ENCODE measurements at regions not wholly inside any gene's neighbourhood (a gene's known extent, or its start where the extent isn't known, plus 50 kb on each side); places are given as distances from the start of the nearest gene placed in this dataset.

DNA sequence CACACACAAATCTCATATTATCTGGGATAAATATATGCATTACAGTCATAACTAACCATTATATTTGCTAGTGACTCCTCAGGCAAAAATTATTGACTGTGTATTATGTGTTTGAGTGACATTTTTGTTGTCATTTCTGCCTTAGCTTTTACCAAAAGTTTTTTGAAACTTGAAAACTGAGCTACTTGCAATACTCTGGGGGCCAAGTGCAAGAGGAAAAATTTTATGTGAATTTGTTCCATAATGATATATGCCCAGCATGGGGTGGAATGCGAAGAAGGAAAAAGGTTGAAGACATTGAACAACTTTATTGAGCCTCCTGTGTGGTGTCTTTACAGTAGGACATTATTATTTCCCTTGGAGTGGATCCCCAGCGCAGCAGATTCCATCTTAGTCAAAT lies 176.8 kb upstream of the FERD3L start:
- DNase-seq (ENCODE audit: low read depth) = no peak
- no peak overlapping the region for H3K4me3 ChIP-seq (ENCODE audit: low read depth, low read length)
- TF ChIP-seq, protein P1, sequence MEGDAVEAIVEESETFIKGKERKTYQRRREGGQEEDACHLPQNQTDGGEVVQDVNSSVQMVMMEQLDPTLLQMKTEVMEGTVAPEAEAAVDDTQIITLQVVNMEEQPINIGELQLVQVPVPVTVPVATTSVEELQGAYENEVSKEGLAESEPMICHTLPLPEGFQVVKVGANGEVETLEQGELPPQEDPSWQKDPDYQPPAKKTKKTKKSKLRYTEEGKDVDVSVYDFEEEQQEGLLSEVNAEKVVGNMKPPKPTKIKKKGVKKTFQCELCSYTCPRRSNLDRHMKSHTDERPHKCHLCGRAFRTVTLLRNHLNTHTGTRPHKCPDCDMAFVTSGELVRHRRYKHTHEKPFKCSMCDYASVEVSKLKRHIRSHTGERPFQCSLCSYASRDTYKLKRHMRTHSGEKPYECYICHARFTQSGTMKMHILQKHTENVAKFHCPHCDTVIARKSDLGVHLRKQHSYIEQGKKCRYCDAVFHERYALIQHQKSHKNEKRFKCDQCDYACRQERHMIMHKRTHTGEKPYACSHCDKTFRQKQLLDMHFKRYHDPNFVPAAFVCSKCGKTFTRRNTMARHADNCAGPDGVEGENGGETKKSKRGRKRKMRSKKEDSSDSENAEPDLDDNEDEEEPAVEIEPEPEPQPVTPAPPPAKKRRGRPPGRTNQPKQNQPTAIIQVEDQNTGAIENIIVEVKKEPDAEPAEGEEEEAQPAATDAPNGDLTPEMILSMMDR (conservative IDR thresholded peaks at IDR 0.05; ENCODE audit: low read depth, low read length) = no peak

DNA sequence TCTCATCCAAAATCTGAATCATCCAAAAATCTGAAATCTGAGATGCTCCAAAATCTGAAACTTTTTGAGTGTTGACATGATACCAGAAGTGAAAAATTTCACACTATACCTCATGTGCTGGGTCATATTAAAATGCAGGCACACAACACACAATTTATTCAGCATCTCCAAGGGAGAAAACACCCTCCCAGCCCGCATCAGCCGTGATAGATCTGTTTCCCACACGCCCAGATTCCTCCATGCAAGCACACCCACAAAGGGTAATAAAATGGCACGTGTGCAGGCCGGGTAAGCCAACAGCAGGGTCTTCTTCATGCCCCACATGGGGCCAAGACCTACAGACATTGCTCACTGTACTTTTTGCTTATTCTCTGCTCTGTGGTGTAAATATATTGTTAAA lies 173.1 kb upstream of the FERD3L start:
- no peak overlapping the region for H3K4me3 ChIP-seq (ENCODE audit: low read depth, low read length)
- TF ChIP-seq, protein P1 (conservative IDR thresholded peaks at IDR 0.05; ENCODE audit: low read depth, low read length) = no peak
- no peak for DNase-seq (ENCODE audit: low read depth)

DNA sequence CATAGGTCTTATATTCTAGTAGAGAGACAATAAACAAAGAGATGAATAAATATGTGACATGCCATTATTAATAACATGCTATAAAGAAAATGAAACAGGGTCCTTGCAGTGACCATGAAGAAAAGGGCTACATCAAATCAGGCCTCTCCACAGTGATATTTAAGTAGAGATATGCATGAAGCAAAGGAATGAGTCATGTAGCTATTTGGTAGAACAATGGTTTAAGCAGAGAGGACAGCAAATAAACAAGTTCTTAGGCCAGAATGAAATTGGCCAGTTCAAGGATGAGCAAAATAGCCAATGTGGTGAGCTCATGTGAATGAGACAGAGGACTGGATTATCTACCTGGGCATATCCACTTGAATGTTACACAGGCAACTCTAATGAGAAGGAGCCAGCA lies 172.2 kb upstream of the FERD3L start:
- DNase-seq (ENCODE audit: low read depth) = no peak
- H3K4me3 ChIP-seq (ENCODE audit: low read depth, low read length) = no peak overlapping the region
- TF ChIP-seq, protein P1 (conservative IDR thresholded peaks at IDR 0.05; ENCODE audit: low read depth, low read length) = no peak

DNA sequence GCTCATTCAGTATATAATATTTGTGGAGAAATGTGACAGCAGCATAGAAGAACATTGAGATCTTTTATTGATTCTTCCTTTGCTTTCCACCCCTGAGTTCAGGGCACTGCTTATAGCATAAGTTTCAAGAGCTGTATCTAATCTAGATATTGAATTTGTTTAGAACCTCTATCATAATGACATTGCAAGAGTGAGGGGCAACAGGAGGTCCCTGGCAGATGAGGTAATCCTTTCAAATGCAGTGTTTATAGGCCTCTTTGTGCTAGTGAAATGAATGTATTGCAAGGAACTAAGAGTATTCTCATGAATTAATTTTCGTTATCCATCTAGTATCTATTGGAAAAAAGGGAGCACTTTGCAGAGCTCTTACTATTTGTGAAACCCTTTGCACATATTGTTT lies 167.2 kb upstream of the FERD3L start:
- no peak for DNase-seq (ENCODE audit: low read depth)
- H3K4me3 ChIP-seq (ENCODE audit: low read depth, low read length) = no peak overlapping the region
- TF ChIP-seq, protein P1 (conservative IDR thresholded peaks at IDR 0.05; ENCODE audit: low read depth, low read length) = no peak

DNA sequence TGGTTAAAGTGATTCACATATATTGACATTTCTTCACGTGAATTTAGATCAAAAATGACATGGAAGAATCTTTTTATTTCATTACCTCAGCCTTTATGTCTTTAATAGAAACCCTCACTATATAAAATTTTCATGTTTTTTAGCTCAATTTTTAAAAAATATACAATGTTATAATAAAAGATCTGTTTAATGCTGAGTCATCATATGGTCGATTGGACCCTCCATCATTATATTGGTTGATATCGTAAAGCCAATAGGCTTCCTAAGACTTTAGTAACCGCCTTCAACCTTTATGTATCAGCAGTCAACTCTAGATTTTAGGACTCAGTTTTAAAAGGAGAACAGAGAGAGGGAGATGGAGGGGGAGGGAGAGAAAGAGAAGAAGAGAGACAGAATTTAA lies 162.3 kb upstream of the FERD3L start:
- DNase-seq (ENCODE audit: low read depth) = no peak
- TF ChIP-seq, protein P1 (conservative IDR thresholded peaks at IDR 0.05; ENCODE audit: low read depth, low read length) = no peak
- no peak overlapping the region for H3K4me3 ChIP-seq (ENCODE audit: low read depth, low read length)

DNA sequence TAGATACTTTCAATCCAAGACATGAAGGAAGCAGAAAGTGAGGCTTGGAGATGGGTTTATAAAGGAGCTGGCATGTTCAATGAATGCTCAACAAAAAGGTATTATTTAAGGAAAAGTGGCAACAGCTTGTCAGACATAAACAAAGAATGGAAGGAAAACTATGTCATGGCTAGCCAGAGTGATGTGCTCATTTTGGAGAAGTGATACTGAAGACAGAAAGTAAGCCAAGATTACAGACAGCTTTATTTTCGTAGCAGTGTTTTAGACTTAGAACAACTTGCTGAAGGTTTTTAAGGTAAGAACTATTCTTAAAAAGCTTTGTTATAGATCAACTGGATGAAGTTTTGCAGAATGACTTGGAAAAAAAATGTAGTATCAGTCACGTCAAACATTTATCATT lies 160.5 kb upstream of the FERD3L start:
- DNase-seq (ENCODE audit: low read depth) = no peak
- H3K4me3 ChIP-seq (ENCODE audit: low read depth, low read length) = no peak overlapping the region
- TF ChIP-seq, protein P1 (conservative IDR thresholded peaks at IDR 0.05; ENCODE audit: low read depth, low read length) = no peak

DNA sequence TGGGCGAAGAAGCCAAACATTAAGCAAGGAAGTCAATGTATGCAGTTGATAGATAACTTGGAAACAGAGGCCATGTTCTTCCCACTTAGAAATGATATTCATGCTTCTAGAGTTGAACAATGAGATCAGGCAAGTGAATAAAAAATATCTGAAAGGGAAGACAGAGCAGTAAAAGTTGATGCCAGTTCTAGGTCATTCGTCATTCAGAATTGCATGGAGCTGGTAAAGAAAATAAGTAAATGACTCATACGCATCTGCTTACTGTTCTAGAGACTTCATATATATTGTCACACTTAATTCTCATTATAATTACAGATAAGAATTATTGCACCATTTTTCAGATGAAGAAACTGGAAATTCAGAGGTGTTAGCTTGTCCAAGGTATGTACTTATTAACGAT lies 158.9 kb upstream of the FERD3L start:
- no peak overlapping the region for H3K4me3 ChIP-seq (ENCODE audit: low read depth, low read length)
- DNase-seq (ENCODE audit: low read depth) = no peak
- TF ChIP-seq, protein P1 (conservative IDR thresholded peaks at IDR 0.05; ENCODE audit: low read depth, low read length) = no peak

Measured in epithelial cell of proximal tubule (primary cell).